Neural cell (in vitro differentiated cells): ENCODE measurements at regions not wholly inside any gene's neighbourhood (a gene's known extent, or its start where the extent isn't known, plus 50 kb on each side); places are given as distances from the start of the nearest gene placed in this dataset.

Source experiments
- H2AFZ ChIP-seq: fragments of 200-600, 300-800 bp; sonication (generic), shearing (Covaris generic); 2 replicates; pipeline ENCODE4 v1.6.0; 2014; ENCODE audit warnings: low read depth, mild to moderate bottlenecking, antibody characterized with exemption, low read length, moderate library complexity
- H3F3A ChIP-seq: fragments of 200-600 bp; shearing (Covaris generic); 2 replicates; pipeline ENCODE4 v1.6.1; 2016; ENCODE audit warnings: mild to moderate bottlenecking, moderate library complexity, mixed read lengths, antibody characterized with exemption, low read length; ENCODE audit not compliant: insufficient read depth, poor library complexity, severe bottlenecking
- H3K27ac ChIP-seq: fragments of 200-600, 300-800 bp; sonication (generic), shearing (Covaris generic); 2 replicates; pipeline ENCODE4 v1.5.1; 2014; ENCODE audit warnings: mild to moderate bottlenecking, low read length, moderate library complexity
- H3K27me3 ChIP-seq: fragments of 300-800, 200-600 bp; sonication (generic), shearing (Covaris generic); 2 replicates; pipeline ENCODE4 v1.6.0; 2014; ENCODE audit warnings: mild to moderate bottlenecking, low read depth, low read length, moderate library complexity; ENCODE audit not compliant: insufficient read depth
- H3K36me3 ChIP-seq: fragments of 300-800, 200-600 bp; sonication (generic), shearing (Covaris generic); 2 replicates; pipeline ENCODE4 v1.5.1; 2014; ENCODE audit warnings: mild to moderate bottlenecking, antibody characterized with exemption, low read length, moderate library complexity; ENCODE audit not compliant: insufficient read depth
- H3K4me2 ChIP-seq: fragments of 300-800, 200-600 bp; sonication (generic), shearing (Covaris generic); 2 replicates; pipeline ENCODE4 v1.6.0; 2014; ENCODE audit warnings: mild to moderate bottlenecking, low read length
- H3K4me3 ChIP-seq: fragments of 300-800, 200-600 bp; sonication (generic), shearing (Covaris generic); 2 replicates; pipeline ENCODE4 v1.5.1; 2014; ENCODE audit warnings: mild to moderate bottlenecking, low read length, moderate library complexity
- H3K79me2 ChIP-seq: fragments of 200-600 bp; shearing (Covaris generic); replicated peaks from 2 replicates; pipeline ENCODE4 v1.6.0; 2014; ENCODE audit warnings: mild to moderate bottlenecking, low read length, moderate library complexity; ENCODE audit not compliant: insufficient read depth
- H3K9ac ChIP-seq: fragments of 300-800, 200-600 bp; sonication (generic), shearing (Covaris generic); 2 replicates; pipeline ENCODE4 v1.6.1; 2016; ENCODE audit warnings: mild to moderate bottlenecking, low read length, mixed read lengths
- H3K9me2 ChIP-seq: fragments of 200-600 bp; shearing (Covaris generic); 2 replicates; pipeline ENCODE4 v1.6.1; 2016; ENCODE audit warnings: mild to moderate bottlenecking, low read length, mixed read lengths; ENCODE audit not compliant: insufficient read depth
- H3K9me3 ChIP-seq: fragments of 200-600, 300-800 bp; sonication (generic), shearing (Covaris generic); 2 replicates; pipeline ENCODE4 v1.6.1; 2016; ENCODE audit warnings: mild to moderate bottlenecking, mixed run types, low read length, moderate library complexity, mixed read lengths
- H4K20me1 ChIP-seq: fragments of 200-600 bp; shearing (Covaris generic); 2 replicates; pipeline ENCODE4 v1.6.1; 2016; ENCODE audit warnings: mild to moderate bottlenecking, mixed run types; ENCODE audit not compliant: insufficient read depth
- CTCF ChIP-seq: fragments of 450-650 bp; IDR thresholded peaks from 2 replicates; pipeline ENCODE4 v1.5.1; 2014; ENCODE audit warnings: antibody characterized with exemption, mild to moderate bottlenecking, moderate library complexity; ENCODE audit not compliant: poor library complexity, severe bottlenecking
- EP300 ChIP-seq: fragments of 450-650 bp; conservative IDR thresholded peaks from 2 replicates; pipeline ENCODE4 v1.6.1; 2014; ENCODE audit warnings: antibody characterized with exemption, mild to moderate bottlenecking, moderate library complexity; ENCODE audit not compliant: poor library complexity, severe bottlenecking
- EZH2 ChIP-seq: fragments of 200-600, 300-800 bp; shearing (Covaris generic), sonication (generic); IDR thresholded peaks from 2 replicates; pipeline ENCODE4 v1.6.1; 2014; ENCODE audit warnings: antibody characterized with exemption, low read length, borderline replicate concordance, mild to moderate bottlenecking; ENCODE audit not compliant: insufficient read depth, poor library complexity, severe bottlenecking
- MXI1 ChIP-seq: fragments of 450-650 bp; conservative IDR thresholded peaks from 2 replicates; pipeline ENCODE4 v1.6.1; 2014; ENCODE audit warnings: antibody characterized with exemption, mild to moderate bottlenecking; ENCODE audit not compliant: poor library complexity, severe bottlenecking
- POLR2AphosphoS5 ChIP-seq: IDR thresholded peaks from 2 replicates; pipeline ENCODE4 v1.6.1; 2012
- RAD21 ChIP-seq: fragments of 450-650 bp; conservative IDR thresholded peaks from 2 replicates; pipeline ENCODE4 v1.6.1; 2014; ENCODE audit warnings: antibody characterized with exemption, mild to moderate bottlenecking, moderate library complexity
- REST ChIP-seq: IDR thresholded peaks from 2 replicates; pipeline ENCODE4 v1.6.1; 2012; ENCODE audit warnings: borderline replicate concordance
- SMC3 ChIP-seq: fragments of 450-650 bp; conservative IDR thresholded peaks from 2 replicates; pipeline ENCODE4 v1.6.1; 2014; ENCODE audit warnings: antibody characterized with exemption, mild to moderate bottlenecking, moderate library complexity; ENCODE audit not compliant: poor library complexity
- TAF1 ChIP-seq: IDR thresholded peaks from 2 replicates; pipeline ENCODE4 v1.6.1; 2012; ENCODE audit warnings: low read depth

- H3K9me2 ChIP-seq: no peaks in the 10 kb centered on the region
- no peaks in the 10 kb centered on the region for H3K79me2 ChIP-seq
- no peaks in the 10 kb centered on the region for H3K27me3 ChIP-seq
- no peak overlapping the region for H2AFZ ChIP-seq
- H3K36me3 ChIP-seq: no peaks in the 10 kb centered on the region
- H3K4me2 ChIP-seq: no peak overlapping the region
- no peaks in the 10 kb centered on the region for H3K9me3 ChIP-seq
- no peak overlapping the region for H3K4me3 ChIP-seq
- H3F3A ChIP-seq: no peaks in the 10 kb centered on the region
- no peak for TF ChIP-seq CTCF
- TF ChIP-seq POLR2AphosphoS5: no peak
- no peak for TF ChIP-seq REST
- H3K9ac ChIP-seq: no peak overlapping the region
- H4K20me1 ChIP-seq: no peaks in the 10 kb centered on the region
- no peak overlapping the region for H3K27ac ChIP-seq
Observed at GRCh38 chr4:151576627-151577026, 167.7 kb downstream of the FHIP1A start.

DNA sequence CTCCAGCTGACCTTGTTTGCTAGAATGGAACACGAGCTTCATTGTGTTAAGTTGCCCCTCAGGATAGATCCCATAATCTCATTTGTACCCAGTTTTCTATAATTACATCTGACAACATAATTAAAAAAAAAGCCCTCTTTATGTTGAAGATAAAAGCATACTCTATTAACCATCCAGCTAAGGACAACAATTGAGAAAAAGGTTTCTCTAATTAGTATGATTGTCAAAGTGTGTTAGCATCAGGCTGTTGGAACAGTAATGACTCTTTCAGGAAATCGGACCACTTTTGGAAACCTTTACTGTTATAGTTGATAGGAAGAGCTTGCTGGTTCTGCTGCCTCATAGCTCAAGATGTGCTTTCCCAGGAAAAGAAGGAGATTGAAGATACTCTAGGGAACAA, 172.6 kb downstream of the FHIP1A start:
- Histone ChIP-seq H2AFZ (no peak overlapping the region), H3K79me2 (no peaks in the 10 kb centered on the region), H3K9me2 (no peaks in the 10 kb centered on the region), H3K9ac (no peak overlapping the region), H4K20me1 (no peaks in the 10 kb centered on the region), H3K9me3 (no peaks in the 10 kb centered on the region), H3K27me3 (no peaks in the 10 kb centered on the region), H3K36me3 (no peaks in the 10 kb centered on the region), H3K4me3 (no peak overlapping the region), H3F3A (no peaks in the 10 kb centered on the region), H3K27ac (no peak overlapping the region), H3K4me2 (no peak overlapping the region)
- no peak for TF ChIP-seq TAF1
- no peak for TF ChIP-seq REST
- no peak for TF ChIP-seq RAD21
- no peak for TF ChIP-seq EZH2
- TF ChIP-seq EP300: no peak
- no peak for TF ChIP-seq SMC3
- TF ChIP-seq CTCF: no peak
- TF ChIP-seq POLR2AphosphoS5: no peak
- no peak for TF ChIP-seq MXI1
